Choroid plexus epithelial cell (primary cell): ENCODE measurements at regions not wholly inside any gene's neighbourhood (a gene's known extent, or its start where the extent isn't known, plus 50 kb on each side); places are given as distances from the start of the nearest gene placed in this dataset.
"Not testable (repeated sequence)": the region's sequence is repeated elsewhere in the genome, so short reads cannot be mapped to it uniquely, and the experiment has no call there.

Experiments
- DNase-seq: peaks from one replicate; pipeline ENCODE4 v3.0.0-alpha.2; 2010; ENCODE audit warnings: low read depth
- H3K4me3 ChIP-seq: 2 replicates; pipeline ENCODE4 v1.5.1; 2011; ENCODE audit warnings: low read depth, mild to moderate bottlenecking, control low read depth, low read length, moderate library complexity
- CTCF ChIP-seq: conservative IDR thresholded peaks from 2 replicates; pipeline ENCODE4 v1.5.1; 2011; ENCODE audit warnings: low read depth, mild to moderate bottlenecking, control low read depth, inconsistent platforms, low read length, moderate library complexity

- H3K4me3 ChIP-seq = no peak overlapping the region
- DNase-seq = no peak
- TF ChIP-seq CTCF = no peak
Measured at GRCh38 chr13:79614250-79614918, 133.4 kb downstream of the NDFIP2 start.

DNA sequence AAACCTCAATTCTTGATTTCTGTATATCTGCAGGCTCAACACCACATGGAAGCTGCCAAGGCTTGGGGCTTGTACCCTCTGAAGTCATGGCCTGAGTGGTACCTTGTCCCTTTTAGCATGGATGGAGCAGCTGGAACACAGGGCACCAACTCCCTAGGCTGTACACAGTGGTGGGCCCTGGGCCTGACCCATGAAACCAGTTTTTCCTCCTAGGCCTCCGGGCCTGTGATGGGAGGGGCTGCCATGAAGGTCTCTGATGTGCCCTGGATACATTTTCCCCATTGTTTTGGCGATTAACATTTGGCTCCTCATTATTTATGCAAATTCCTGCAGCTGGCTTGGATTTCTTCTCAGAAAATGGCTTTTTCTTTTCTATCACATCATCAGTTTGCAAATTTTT, 131.6 kb downstream of the NDFIP2 start:
- TF ChIP-seq CTCF = no peak
- DNase-seq = no peak
- H3K4me3 ChIP-seq = no peak overlapping the region

GRCh38 chr13:79607895-79608294, 126.9 kb downstream of the NDFIP2 start:
- H3K4me3 ChIP-seq, DNase-seq: not testable (repeated sequence)
